Esophagus muscularis mucosa (tissue), 4 donors: ENCODE measurements at regions not wholly inside any gene's neighbourhood (a gene's known extent, or its start where the extent isn't known, plus 50 kb on each side); places are given as distances from the start of the nearest gene placed in this dataset.

Experiments used
- EP300 ChIP-seq: sonication (generic); formaldehyde crosslinking; IDR thresholded peaks from one replicate; pipeline ENCODE4 v1.6.1; 2017; ENCODE audit warnings: antibody characterized with exemption
- POLR2A ChIP-seq: fragments of 450-650 bp; IDR thresholded peaks from one replicate; pipeline ENCODE4 v1.6.1; 2017; ENCODE audit warnings: antibody characterized with exemption, moderate library complexity, mild to moderate bottlenecking, low read depth
- POLR2AphosphoS5 ChIP-seq, 2 donors: sonication (generic); formaldehyde crosslinking; IDR thresholded peaks; one replicate each; pipeline ENCODE4 v1.6.1; 2017; ENCODE audit warnings: antibody characterized with exemption in 2 of 2
- TF ChIP-seq, protein P1 (sequence below), 3 experiments: fragments of 200-600 bp in 2 of 3; fragments of 450-650 bp in 1 of 3; sonication (generic) in 2 of 3; IDR thresholded peaks; one replicate each; pipeline ENCODE4 v1.5.1; 2017 to 2019; ENCODE audit warnings: antibody characterized with exemption in 3 of 3, mild to moderate bottlenecking in 2 of 3, moderate library complexity in 1 of 3

DNA sequence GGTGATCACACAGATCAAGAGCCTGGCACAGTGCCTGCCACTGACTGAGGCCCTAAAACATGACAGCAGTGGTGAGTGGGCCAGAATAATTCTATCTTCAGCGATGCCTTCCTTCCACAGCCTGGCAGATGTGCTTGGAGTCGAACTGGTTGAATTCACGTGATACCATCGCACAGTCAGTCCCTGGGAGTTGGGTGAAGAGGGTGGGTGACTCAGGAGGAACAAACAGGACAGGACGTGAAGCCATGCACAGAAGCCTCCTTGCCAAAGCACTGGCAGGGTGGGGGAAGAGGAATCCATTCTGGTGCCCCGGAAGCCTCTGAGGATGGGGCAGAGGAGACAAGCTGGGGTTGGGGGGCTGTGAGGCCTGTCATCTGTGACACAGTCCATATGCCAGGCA, 80.3 kb upstream of the WNT4 start:
- TF ChIP-seq, protein P1, sequence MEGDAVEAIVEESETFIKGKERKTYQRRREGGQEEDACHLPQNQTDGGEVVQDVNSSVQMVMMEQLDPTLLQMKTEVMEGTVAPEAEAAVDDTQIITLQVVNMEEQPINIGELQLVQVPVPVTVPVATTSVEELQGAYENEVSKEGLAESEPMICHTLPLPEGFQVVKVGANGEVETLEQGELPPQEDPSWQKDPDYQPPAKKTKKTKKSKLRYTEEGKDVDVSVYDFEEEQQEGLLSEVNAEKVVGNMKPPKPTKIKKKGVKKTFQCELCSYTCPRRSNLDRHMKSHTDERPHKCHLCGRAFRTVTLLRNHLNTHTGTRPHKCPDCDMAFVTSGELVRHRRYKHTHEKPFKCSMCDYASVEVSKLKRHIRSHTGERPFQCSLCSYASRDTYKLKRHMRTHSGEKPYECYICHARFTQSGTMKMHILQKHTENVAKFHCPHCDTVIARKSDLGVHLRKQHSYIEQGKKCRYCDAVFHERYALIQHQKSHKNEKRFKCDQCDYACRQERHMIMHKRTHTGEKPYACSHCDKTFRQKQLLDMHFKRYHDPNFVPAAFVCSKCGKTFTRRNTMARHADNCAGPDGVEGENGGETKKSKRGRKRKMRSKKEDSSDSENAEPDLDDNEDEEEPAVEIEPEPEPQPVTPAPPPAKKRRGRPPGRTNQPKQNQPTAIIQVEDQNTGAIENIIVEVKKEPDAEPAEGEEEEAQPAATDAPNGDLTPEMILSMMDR (IDR thresholded peaks at IDR 0.05) = no peak
- TF ChIP-seq POLR2AphosphoS5 (IDR thresholded peaks at IDR 0.05) = no peak
- no peak for TF ChIP-seq EP300
- TF ChIP-seq POLR2A = no peak
